GM12891 (cell line): ENCODE measurements at regions not wholly inside any gene's neighbourhood (a gene's known extent, or its start where the extent isn't known, plus 50 kb on each side); places are given as distances from the start of the nearest gene placed in this dataset.

Experiments
- POLR2A ChIP-seq: IDR thresholded peaks from 2 replicates; pipeline ENCODE4 v1.6.1; 2011; ENCODE audit warnings: low read depth, low read length, control low read depth
- POLR2AphosphoS5 ChIP-seq: IDR thresholded peaks from 2 replicates; pipeline ENCODE4 v1.6.1; 2011; ENCODE audit warnings: low read depth, low read length, control low read depth
- POU2F2 ChIP-seq: IDR thresholded peaks from 2 replicates; pipeline ENCODE4 v1.6.1; 2011; ENCODE audit warnings: low read depth, mild to moderate bottlenecking, control low read depth, low read length, moderate library complexity
- SPI1 ChIP-seq: IDR thresholded peaks from 2 replicates; pipeline ENCODE4 v1.6.1; 2011; ENCODE audit warnings: low read depth, low read length, control low read depth
- TAF1 ChIP-seq: IDR thresholded peaks from 2 replicates; pipeline ENCODE4 v1.6.1; 2011; ENCODE audit warnings: low read depth, low read length, control low read depth

GRCh38 chr10:125419146-125419545 lies 258.8 kb upstream of the CTBP2 start:
- TF ChIP-seq POLR2A, result no peak
- TF ChIP-seq POLR2AphosphoS5, result no peak
- no peak for TF ChIP-seq TAF1
- TF ChIP-seq SPI1, result no peak
- no peak for TF ChIP-seq POU2F2
